Neural progenitor cell (in vitro differentiated cells): ENCODE measurements at regions not wholly inside any gene's neighbourhood (a gene's known extent, or its start where the extent isn't known, plus 50 kb on each side); places are given as distances from the start of the nearest gene placed in this dataset.
"Not testable (repeated sequence)": the region's sequence is repeated elsewhere in the genome, so short reads cannot be mapped to it uniquely, and the experiment has no call there.

Source experiments
- DNase-seq: peaks from one replicate; pipeline ENCODE4 v3.0.0-alpha.2; 2016; ENCODE audit warnings: low spot score
- H2AFZ ChIP-seq: fragments of 200-600 bp; sonication (generic); replicated peaks from 2 replicates; pipeline ENCODE4 v1.6.1; 2016; ENCODE audit warnings: antibody characterized with exemption
- H3F3A ChIP-seq: fragments of 200-600 bp; sonication (generic); 2 replicates; pipeline ENCODE4 v1.6.1; 2016; ENCODE audit warnings: antibody characterized with exemption, low read depth
- H3K27ac ChIP-seq: fragments of 200-600 bp; sonication (generic); 2 replicates; pipeline ENCODE4 v1.5.1; 2016; ENCODE audit warnings: mild to moderate bottlenecking
- H3K27me3 ChIP-seq: fragments of 200-600 bp; sonication (generic); 2 replicates; pipeline ENCODE4 v1.6.1; 2016; ENCODE audit warnings: mild to moderate bottlenecking, moderate library complexity
- H3K36me3 ChIP-seq: fragments of 200-600 bp; sonication (generic); 2 replicates; pipeline ENCODE4 v1.5.1; 2016
- H3K4me1 ChIP-seq: fragments of 200-600 bp; sonication (generic); 2 replicates; pipeline ENCODE4 v1.6.1; 2016; ENCODE audit warnings: mixed run types
- H3K4me2 ChIP-seq: fragments of 200-600 bp; sonication (generic); 2 replicates; pipeline ENCODE4 v1.6.1; 2016
- H3K4me3 ChIP-seq: fragments of 200-600 bp; sonication (generic); 2 replicates; pipeline ENCODE4 v1.5.1; 2016
- H3K79me2 ChIP-seq: fragments of 200-600 bp; sonication (generic); 2 replicates; pipeline ENCODE4 v1.6.1; 2016; ENCODE audit warnings: low read depth
- H3K9ac ChIP-seq: fragments of 200-600 bp; sonication (generic); 2 replicates; pipeline ENCODE4 v1.6.1; 2016
- H3K9me3 ChIP-seq: fragments of 200-600 bp; sonication (generic); 2 replicates; pipeline ENCODE4 v1.5.1; 2016; ENCODE audit warnings: low read depth
- H4K20me1 ChIP-seq: fragments of 200-600 bp; sonication (generic); 2 replicates; pipeline ENCODE4 v1.6.1; 2016; ENCODE audit warnings: low read depth
- H3K27ac Mint-ChIP-seq: 3 replicates; pipeline ENCODE4 v1.8.0; 2021; ENCODE audit warnings: mixed read lengths
- H3K27me3 Mint-ChIP-seq: 2 replicates; pipeline ENCODE4 v1.8.0; 2022; ENCODE audit warnings: low read depth, mild to moderate bottlenecking, inconsistent platforms, moderate library complexity, mixed read lengths; ENCODE audit not compliant: insufficient read depth
- H3K36me3 Mint-ChIP-seq: 3 replicates; pipeline ENCODE4 v1.8.0; 2021; ENCODE audit warnings: mixed read lengths
- H3K4me1 Mint-ChIP-seq: 3 replicates; pipeline ENCODE4 v1.8.0; 2021; ENCODE audit warnings: mixed read lengths
- H3K4me3 Mint-ChIP-seq: 3 replicates; pipeline ENCODE4 v1.8.0; 2021; ENCODE audit warnings: mild to moderate bottlenecking, moderate library complexity, mixed read lengths
- H3K9me3 Mint-ChIP-seq: 3 replicates; pipeline ENCODE4 v1.8.0; 2020; ENCODE audit warnings: mixed read lengths
- CTCF ChIP-seq: fragments of 200-600 bp; sonication (generic); IDR thresholded peaks from 2 replicates; pipeline ENCODE4 v1.5.1; 2017; ENCODE audit warnings: antibody characterized with exemption, mild to moderate bottlenecking
- EZH2 ChIP-seq: fragments of 200-600 bp; sonication (generic); IDR thresholded peaks from 2 replicates; pipeline ENCODE4 v1.6.1; 2017; ENCODE audit warnings: antibody characterized with exemption, mild to moderate bottlenecking, moderate library complexity
- EZH2phosphoT487 ChIP-seq: fragments of 200-600 bp; sonication (generic); IDR thresholded peaks from 2 replicates; pipeline ENCODE4 v1.6.1; 2017; ENCODE audit warnings: antibody characterized with exemption

GRCh38 chr4:131347816-131348215 is 1801.3 kb upstream of the PCDH10 start:
- Histone ChIP-seq H3K27ac (no peak overlapping the region), H3K9me3 (no peaks in the 10 kb centered on the region), H3K36me3 (no peaks in the 10 kb centered on the region), H3K4me3 (no peak overlapping the region), H4K20me1 (no peaks in the 10 kb centered on the region), H3K79me2 (no peaks in the 10 kb centered on the region), H3K4me2 (no peak overlapping the region), H3K4me1 (peaks cover 5% of the 10 kb centered on the region), H3F3A (no peaks in the 10 kb centered on the region), H3K27me3 (no peaks in the 10 kb centered on the region), H2AFZ (no peak overlapping the region), H3K9ac (no peak overlapping the region)
- no peak overlapping the region for H3K27ac Mint-ChIP-seq
- H3K9me3 Mint-ChIP-seq: peaks cover 7% of the 10 kb centered on the region
- no peak for TF ChIP-seq CTCF
- no peak for TF ChIP-seq EZH2
- no peak for TF ChIP-seq EZH2phosphoT487
- no peaks in the 10 kb centered on the region for H3K36me3 Mint-ChIP-seq
- DNase-seq: no peak
- H3K4me3 Mint-ChIP-seq: no peak overlapping the region
- H3K4me1 Mint-ChIP-seq: no peaks in the 10 kb centered on the region
- no peaks in the 10 kb centered on the region for H3K27me3 Mint-ChIP-seq

DNA sequence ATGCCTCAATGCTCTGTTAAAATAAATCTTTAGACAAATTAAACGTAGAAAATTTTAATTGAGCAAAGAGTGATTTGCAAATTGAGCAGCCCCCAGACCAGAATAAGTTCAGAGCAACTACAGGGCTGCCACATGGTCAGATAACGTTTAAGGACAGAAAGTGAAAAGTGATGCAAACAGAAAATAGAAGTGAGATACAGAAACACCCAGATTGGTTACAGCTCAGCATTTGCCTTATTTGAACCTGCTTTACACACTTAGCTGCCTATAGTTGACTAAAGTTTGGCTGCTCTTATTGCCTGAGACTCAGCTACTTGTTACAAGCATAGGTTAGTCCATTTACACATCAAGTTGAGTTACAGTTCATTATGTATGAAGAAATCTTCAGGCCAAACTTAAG is 1800.8 kb upstream of the PCDH10 start:
- no peak overlapping the region for H3K27ac Mint-ChIP-seq
- peak overlapping the region; percentile 79 for H2AFZ ChIP-seq
- no peaks in the 10 kb centered on the region for H3K4me1 Mint-ChIP-seq

DNA sequence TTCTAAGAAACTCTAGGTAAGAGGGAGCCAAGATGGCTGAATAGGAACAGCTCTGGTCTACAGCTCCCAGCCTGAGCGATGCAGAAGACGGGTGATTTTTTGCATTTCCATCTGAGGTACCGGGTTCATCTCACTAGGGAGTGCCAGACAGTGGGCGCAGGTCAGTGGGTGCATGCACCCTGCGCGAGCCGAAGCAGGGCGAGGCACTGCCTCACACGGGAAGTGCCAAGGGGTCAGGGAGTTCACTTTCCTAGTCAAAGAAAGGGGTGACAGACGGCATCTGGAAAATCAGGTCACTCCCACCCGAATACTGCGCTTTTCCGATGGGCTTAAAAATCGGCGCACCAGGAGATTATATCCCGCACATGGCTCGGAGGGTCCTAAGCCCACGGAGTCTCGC is 1796.7 kb upstream of the PCDH10 start:
- not testable (repeated sequence) for H3K9me3 Mint-ChIP-seq

More for the DNA sequence above, 1800.8 kb upstream of the PCDH10 start:
- H3K4me1 ChIP-seq: peaks cover 5% of the 10 kb centered on the region
- no peaks in the 10 kb centered on the region for H4K20me1 ChIP-seq
- H3K79me2 ChIP-seq: no peaks in the 10 kb centered on the region
- Mint-ChIP-seq H3K4me3 (no peak overlapping the region), H3K36me3 (no peaks in the 10 kb centered on the region), H3K27me3 (no peaks in the 10 kb centered on the region), H3K9me3 (peaks cover 7% of the 10 kb centered on the region)
- no peak overlapping the region for H3K9ac ChIP-seq
- no peaks in the 10 kb centered on the region for H3K9me3 ChIP-seq
- no peaks in the 10 kb centered on the region for H3F3A ChIP-seq
- no peak overlapping the region for H3K4me2 ChIP-seq
- no peak overlapping the region for H3K4me3 ChIP-seq
- TF ChIP-seq EZH2phosphoT487 (no peak), EZH2 (no peak), CTCF (no peak)
- no peak overlapping the region for H3K27ac ChIP-seq
- H3K27me3 ChIP-seq: no peaks in the 10 kb centered on the region
- no peaks in the 10 kb centered on the region for H3K36me3 ChIP-seq
- DNase-seq: no peak

DNA sequence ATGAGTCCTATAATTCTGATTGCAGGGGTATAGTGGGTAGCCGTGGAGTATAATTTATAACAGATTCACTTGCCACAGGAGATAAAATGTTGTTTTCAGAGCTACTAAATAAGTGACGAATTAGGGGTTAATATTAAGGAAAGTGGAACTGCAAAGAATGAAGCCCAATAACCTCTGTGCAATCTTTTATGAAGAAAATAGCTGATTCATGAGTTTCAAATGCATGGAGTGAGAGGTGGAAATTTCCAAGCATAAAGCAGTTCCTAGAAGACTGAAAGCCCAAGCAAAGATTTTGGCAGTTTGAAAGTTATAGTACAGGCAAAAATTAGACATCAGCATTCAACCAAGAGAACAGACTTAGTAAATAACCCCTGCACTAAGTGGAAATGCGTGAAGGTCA is 1782.4 kb upstream of the PCDH10 start:
- H3K36me3 Mint-ChIP-seq: no peaks in the 10 kb centered on the region
- H3K9me3 Mint-ChIP-seq: no peaks in the 10 kb centered on the region
- no peaks in the 10 kb centered on the region for H3K27me3 Mint-ChIP-seq
- Histone ChIP-seq H2AFZ (no peak overlapping the region), H4K20me1 (no peaks in the 10 kb centered on the region), H3K9me3 (no peaks in the 10 kb centered on the region), H3K4me2 (no peak overlapping the region), H3K4me1 (no peaks in the 10 kb centered on the region), H3K36me3 (no peaks in the 10 kb centered on the region), H3F3A (no peaks in the 10 kb centered on the region), H3K27ac (no peak overlapping the region), H3K9ac (no peak overlapping the region), H3K79me2 (no peaks in the 10 kb centered on the region), H3K4me3 (no peak overlapping the region), H3K27me3 (no peaks in the 10 kb centered on the region)
- H3K4me3 Mint-ChIP-seq: no peak overlapping the region
- H3K4me1 Mint-ChIP-seq: no peaks in the 10 kb centered on the region
- no peak for TF ChIP-seq EZH2
- TF ChIP-seq CTCF: no peak
- TF ChIP-seq EZH2phosphoT487: no peak
- H3K27ac Mint-ChIP-seq: no peak overlapping the region
- DNase-seq: no peak

More for the DNA sequence above, 1796.7 kb upstream of the PCDH10 start:
- DNase-seq, H3K27ac Mint-ChIP-seq, H3K9me3 ChIP-seq, H3F3A ChIP-seq, H3K4me1 Mint-ChIP-seq, H3K4me3 ChIP-seq, H2AFZ ChIP-seq, H3K36me3 ChIP-seq, H3K79me2 ChIP-seq, H4K20me1 ChIP-seq, H3K4me1 ChIP-seq, H3K27me3 ChIP-seq, H3K4me2 ChIP-seq, H3K4me3 Mint-ChIP-seq, H3K9ac ChIP-seq, H3K36me3 Mint-ChIP-seq, H3K27ac ChIP-seq, H3K27me3 Mint-ChIP-seq: not testable (repeated sequence)
